ENCODE measurements at regions not wholly inside any gene's neighbourhood (a gene's known extent, or its start where the extent isn't known, plus 50 kb on each side); places are given as distances from the start of the nearest gene placed in this dataset.

GRCh38 chr15:93986400-93986984 is 244.9 kb upstream of the MCTP2 start (continued):
- TF ChIP-seq ZBTB33 (IDR thresholded peaks at IDR 0.05; ENCODE audit: borderline replicate concordance, low read depth): no peak
- TF ChIP-seq FOXJ3 (CRISPR knock-in tag; IDR thresholded peaks at IDR 0.05): no peak
- TF ChIP-seq USF1 (IDR thresholded peaks at IDR 0.05; ENCODE audit: borderline replicate concordance, low read depth): no peak

- H3K4me3 ChIP-seq (ENCODE audit: low read depth in 2 of 2, low read length in 1 of 2): no peak overlapping the region
- no peaks in the 10 kb centered on the region for H3F3A ChIP-seq (replicated peaks; ENCODE audit: insufficient read depth)
- H3K36me3 ChIP-seq (replicated peaks in 1 of 2; ENCODE audit: control insufficient read depth in 1 of 2, insufficient read depth in 2 of 2, low read length in 1 of 2): no peaks in the 10 kb centered on the region
- H3K27me3 ChIP-seq (ENCODE audit: insufficient read depth): no peaks in the 10 kb centered on the region
- TF ChIP-seq ZBTB33 (IDR thresholded peaks at IDR 0.05; ENCODE audit: borderline replicate concordance, low read depth): no peak
- TF ChIP-seq USF1 (IDR thresholded peaks at IDR 0.05; ENCODE audit: borderline replicate concordance, low read depth): no peak
- no peak for TF ChIP-seq EZH2phosphoT487 (IDR thresholded peaks at IDR 0.05; ENCODE audit: borderline replicate concordance, low read depth)
- TF ChIP-seq USF2 (IDR thresholded peaks at IDR 0.05; ENCODE audit: borderline replicate concordance, low read depth, low read length): no peak
- no peak for TF ChIP-seq FOXM1 (IDR thresholded peaks at IDR 0.05; ENCODE audit: low read depth)
- TF ChIP-seq RXRA (IDR thresholded peaks at IDR 0.05; ENCODE audit: borderline replicate concordance, low read depth): no peak
- TF ChIP-seq PBX3 (IDR thresholded peaks at IDR 0.05): no peak
- TF ChIP-seq EP300 (IDR thresholded peaks at IDR 0.05; ENCODE audit: borderline replicate concordance in 1 of 2, low read depth in 1 of 2, low read length in 1 of 2): no peak
- TF ChIP-seq FOSL2 (IDR thresholded peaks at IDR 0.05; ENCODE audit: borderline replicate concordance, low read depth): no peak
- no peak for TF ChIP-seq NRF1 (IDR thresholded peaks at IDR 0.05; ENCODE audit: low read depth, low read length)
- no peak for TF ChIP-seq NFIC (IDR thresholded peaks at IDR 0.05; ENCODE audit: borderline replicate concordance)
- TF ChIP-seq MEF2A (IDR thresholded peaks at IDR 0.05; ENCODE audit: borderline replicate concordance, low read depth): no peak
- TF ChIP-seq CHD2 (IDR thresholded peaks at IDR 0.05; ENCODE audit: low read length, partially characterized antibody): no peak
- TF ChIP-seq ELF1 (IDR thresholded peaks at IDR 0.05): no peak
- no peak for TF ChIP-seq POLR2AphosphoS5 (IDR thresholded peaks at IDR 0.05; ENCODE audit: low read depth, low read length)
- no peak for TF ChIP-seq JUND (IDR thresholded peaks at IDR 0.05)
- no peak for TF ChIP-seq RAD21 (IDR thresholded peaks at IDR 0.05; ENCODE audit: low read length)
- no peak for TF ChIP-seq GATA2 (CRISPR knock-in tag; IDR thresholded peaks at IDR 0.05)
- no peak for TF ChIP-seq YY1 (IDR thresholded peaks at IDR 0.05; ENCODE audit: low read depth)
- no peak for TF ChIP-seq TCF12 (IDR thresholded peaks at IDR 0.05)
- peaks cover 0 to 12% of the 10 kb centered on the region in 2 experiments; a peak in 2 of 4 replicates for H3K4me1 ChIP-seq (ENCODE audit: control insufficient read depth in 1 of 2, insufficient read depth in 2 of 2, low read depth in 1 of 2, low read length in 1 of 2)
- WGBS (ENCODE audit: low lambda C conversion rate): 75% methylated on average over 5 of the region's 5 CpGs
- H2AFZ ChIP-seq (ENCODE audit: low read depth): no peak overlapping the region
- no peaks in the 10 kb centered on the region for H3K79me2 ChIP-seq (ENCODE audit: insufficient read depth)
- ChIA-PET POLR2A (no interaction called here), CTCF (interaction anchor here (1.2 to 7.3 kb wide), 3 partner anchors 11 to 898 kb away, joined by 6 to 32 read pairs (median 6); no protein-coding TSS in a partner anchor)
- no peaks in the 10 kb centered on the region for H4K20me1 ChIP-seq (ENCODE audit: insufficient read depth)
- H3K4me2 ChIP-seq: no peak overlapping the region
- no peaks in the 10 kb centered on the region for H3K9me2 ChIP-seq
- no peaks in the 10 kb centered on the region for H3K9me3 ChIP-seq
- no peak overlapping the region for H3K9ac ChIP-seq
- H3K27ac ChIP-seq (ENCODE audit: low read depth in 2 of 2, low read length in 1 of 2): no peak overlapping the region
- DNase-seq: no peak
Measured at GRCh38 chr15:93985925-93986324, 245.4 kb upstream of the MCTP2 start.

Measured in SK-N-SH (cell line).